ENCODE measurements at regions not wholly inside any gene's neighbourhood (a gene's known extent, or its start where the extent isn't known, plus 50 kb on each side); places are given as distances from the start of the nearest gene placed in this dataset.

DNA sequence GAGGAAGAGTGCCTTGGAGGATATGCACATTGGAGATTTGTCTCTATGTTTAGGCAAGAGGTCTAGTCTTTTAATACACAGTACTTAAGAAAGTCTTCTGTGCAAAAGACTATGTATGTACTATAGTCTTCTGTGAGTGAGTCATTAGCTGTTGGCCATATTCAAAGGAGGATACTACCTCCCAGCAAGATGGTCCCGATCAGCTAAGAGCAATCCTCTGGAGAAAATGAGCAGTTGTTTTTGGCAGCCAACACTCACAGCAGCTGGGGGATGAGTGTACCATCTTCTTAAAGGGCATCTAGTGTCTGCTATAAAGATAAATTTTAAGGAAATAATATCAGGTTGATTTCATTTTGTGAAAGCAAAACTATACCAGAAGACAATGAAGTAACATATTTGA lies 487.8 kb downstream of the KCTD12 start:
- DNase-seq = no peak

GRCh38 chr13:76397413-76397812 lies 488.8 kb downstream of the KCTD12 start:
- no peak for DNase-seq

GRCh38 chr13:76389321-76389720 lies 496.9 kb downstream of the KCTD12 start:
- DNase-seq = no peak

- DNase-seq = no peak
Measured at GRCh38 chr13:76387566-76387965, 498.6 kb downstream of the KCTD12 start.

DNA sequence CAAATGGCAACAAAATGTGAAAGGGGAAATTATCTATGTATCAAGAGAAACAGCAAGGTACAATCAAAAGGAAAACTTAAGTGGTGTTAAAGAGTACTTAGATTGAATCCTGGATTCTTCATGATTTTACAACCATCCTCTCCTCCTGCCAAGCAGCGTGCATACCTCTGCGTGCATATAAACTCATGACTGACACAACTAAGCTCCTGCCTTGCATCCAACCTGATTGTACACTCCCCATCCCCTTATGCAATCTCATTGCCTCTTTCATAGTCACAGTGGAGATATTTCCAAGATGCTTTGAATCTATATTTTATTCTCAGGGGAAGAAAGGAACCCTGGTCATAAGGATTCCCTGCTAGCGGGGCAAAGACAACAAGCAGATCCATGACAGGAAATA lies 499.9 kb downstream of the KCTD12 start:
- DNase-seq = no peak

DNA sequence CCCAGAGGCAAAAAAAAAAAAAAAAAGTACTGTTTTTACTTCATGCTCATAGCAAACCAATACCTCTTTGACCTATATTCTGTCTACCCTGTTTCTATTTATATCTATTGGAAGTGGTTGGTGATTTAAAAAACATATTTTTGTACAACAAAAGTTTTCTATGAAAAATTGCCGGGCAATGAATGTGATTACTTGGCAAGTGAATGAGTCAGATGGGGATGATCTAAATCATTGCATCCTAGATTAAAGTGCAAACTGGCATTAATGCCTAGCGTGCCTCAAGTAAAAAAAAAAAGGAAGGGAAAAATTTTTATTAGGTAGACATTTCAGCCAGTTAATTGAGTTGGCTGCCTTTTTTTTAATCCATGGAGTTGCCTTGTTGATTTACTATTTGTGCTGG lies 500.6 kb downstream of the KCTD12 start:
- no peak for DNase-seq

- DNase-seq = no peak
Measured at GRCh38 chr13:76383676-76384461, 502.3 kb downstream of the KCTD12 start.

DNA sequence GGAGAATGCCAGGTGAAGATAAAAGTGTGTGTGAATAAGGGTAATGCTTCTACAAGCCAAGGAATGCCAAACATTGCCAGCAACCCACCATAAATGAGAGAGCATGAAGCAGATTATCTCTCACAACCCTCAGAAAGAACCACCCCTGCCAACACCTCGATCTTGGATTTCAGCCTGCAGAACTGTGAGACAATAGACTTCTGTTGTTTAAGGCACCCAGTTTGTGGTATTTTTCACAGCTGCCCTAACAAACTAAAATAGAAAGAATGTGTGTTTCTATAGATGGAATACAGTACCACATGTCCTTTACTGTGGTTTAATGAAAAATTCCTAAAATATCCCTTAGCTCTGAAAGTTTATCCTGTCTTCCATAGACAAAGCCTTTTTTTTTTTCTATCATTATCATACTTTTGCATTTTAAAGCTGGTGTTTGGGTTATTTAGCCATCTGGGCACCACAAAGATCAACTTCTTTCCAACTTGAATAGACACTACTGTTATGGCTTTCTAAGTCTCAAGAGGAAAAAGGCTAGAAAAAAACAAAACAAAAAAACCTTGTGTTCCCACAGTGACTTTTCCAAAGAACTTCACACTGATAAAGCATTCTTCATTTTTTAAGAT lies 505.6 kb downstream of the KCTD12 start:
- no peak for DNase-seq

DNA sequence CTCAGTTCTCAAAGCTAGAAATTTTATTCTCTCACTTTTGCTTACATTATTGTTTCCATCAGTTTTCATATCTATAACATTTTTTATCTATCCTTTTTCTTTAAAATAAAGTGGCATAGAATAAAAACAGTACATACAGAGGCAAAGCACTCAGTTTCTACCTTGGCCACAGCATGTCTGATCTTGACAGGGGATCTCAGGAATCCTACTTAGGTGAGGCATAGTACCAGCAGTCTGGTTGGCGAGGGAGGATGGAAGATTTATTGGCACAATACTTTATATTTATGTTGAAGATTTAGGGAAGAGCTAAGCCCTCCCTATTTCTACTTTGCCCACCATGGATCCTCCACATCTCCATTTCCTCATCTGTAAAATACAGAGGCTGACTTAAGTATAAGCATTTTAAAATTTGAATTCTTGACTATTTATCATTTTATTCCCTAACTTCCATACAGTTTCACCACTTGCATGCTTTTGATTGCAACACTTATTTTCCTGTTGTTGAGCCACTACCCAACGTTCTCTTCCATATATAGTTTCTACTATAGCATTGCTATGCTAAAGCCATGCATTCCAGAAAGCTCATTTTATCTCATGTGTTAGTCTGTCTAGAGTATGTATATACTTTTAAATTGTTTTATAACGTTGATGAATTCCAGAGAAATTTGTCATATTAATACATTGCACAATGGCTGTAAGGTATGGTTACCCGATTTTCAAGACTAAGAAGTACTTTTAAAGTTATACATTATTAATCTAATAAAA lies 506.7 kb downstream of the KCTD12 start:
- DNase-seq = no peak

DNA sequence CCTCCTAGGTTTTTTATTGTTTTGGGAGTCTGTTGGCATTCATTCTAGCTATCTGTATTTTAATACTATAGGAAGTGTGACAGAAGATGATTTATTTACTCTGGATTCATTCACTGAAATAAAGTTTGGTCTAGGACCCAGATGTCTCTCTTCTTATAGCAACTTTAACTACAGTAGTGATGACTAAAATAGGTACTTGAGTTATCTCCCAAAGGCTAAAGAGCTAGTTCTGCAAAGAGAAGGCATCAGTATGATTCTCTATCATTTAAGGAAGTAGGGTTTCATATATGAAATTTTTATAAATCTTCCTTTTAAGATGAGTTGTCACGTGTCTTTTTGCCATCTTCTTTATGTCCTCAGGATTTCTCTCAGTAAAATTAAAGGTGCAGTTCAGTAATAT lies 507.4 kb downstream of the KCTD12 start:
- DNase-seq = no peak

- no peak for DNase-seq
Measured at GRCh38 chr13:76363682-76364289, 522.4 kb downstream of the KCTD12 start.

- DNase-seq = no peak
Measured at GRCh38 chr13:76361868-76362267, 524.3 kb downstream of the KCTD12 start.

- DNase-seq = no peak
Measured at GRCh38 chr13:76351541-76352229, 534.5 kb downstream of the KCTD12 start.

- no peak for DNase-seq
Measured at GRCh38 chr13:76350399-76350798, 535.8 kb downstream of the KCTD12 start.

GRCh38 chr13:76349700-76350099 lies 536.5 kb downstream of the KCTD12 start:
- DNase-seq = no peak

DNA sequence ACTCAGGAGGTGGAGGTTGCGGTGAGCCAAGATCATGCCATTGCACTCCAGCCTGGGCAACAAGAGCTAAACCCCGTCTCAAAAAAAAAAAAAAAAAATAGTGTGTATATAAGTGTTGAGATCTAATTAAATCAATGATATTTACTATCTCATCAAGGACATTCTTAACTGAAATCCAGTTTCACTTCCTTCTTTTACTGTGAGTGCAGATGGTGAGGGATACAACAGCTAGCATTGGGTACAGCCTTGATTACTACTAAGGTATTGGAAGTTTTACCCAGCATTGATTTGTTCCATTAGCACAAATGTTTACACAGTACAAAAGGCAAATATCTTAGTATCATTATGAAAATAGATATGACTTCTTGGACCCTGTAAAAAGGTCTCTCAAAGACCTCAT lies 546.6 kb downstream of the KCTD12 start:
- no peak for DNase-seq

- DNase-seq = no peak
Measured at GRCh38 chr13:76338003-76338402, 548.2 kb downstream of the KCTD12 start.

DNA sequence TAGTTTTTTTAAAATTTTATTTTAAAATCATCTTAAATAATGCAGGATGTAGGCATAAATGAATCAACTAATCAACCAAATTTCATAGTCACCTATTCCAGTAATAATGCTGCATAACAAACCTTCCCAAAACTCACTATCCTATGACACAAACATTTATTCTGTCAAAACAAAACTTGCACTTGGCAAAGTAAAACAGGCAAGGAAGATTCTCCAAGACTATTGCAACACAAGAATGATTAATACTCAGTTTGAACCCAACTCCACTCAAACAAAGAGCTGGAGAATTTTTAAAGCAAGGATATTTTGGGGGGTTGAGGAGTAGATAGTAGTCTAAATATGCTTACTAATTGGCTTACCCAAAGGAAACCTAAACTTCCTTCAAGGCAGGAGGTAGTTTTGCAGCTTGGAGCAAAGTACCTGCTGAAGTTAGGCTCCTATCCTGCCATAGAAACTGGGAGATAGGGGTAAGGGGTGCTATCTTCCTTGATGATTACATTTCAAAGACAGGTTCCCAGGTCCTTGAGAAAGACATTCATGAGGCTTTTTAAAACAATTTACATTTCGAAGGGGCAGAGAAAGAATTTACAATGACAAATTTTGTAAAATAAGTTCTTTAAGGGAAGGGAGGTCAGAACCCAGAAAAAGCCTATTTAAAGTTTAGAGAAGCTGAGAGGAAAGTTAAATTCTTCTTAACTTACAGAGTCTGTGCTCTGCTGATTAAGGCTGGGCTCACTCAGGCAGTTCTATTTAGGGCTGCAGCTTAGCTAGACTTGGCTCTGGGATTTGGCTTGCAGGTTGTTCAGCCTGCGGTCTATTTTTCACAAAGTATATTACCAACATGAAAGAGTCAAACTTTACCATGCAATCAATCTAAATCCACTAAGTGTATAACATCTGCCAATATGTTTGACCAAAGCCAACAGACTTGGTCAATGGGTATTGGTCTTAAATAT lies 549.0 kb downstream of the KCTD12 start:
- DNase-seq = no peak

DNA sequence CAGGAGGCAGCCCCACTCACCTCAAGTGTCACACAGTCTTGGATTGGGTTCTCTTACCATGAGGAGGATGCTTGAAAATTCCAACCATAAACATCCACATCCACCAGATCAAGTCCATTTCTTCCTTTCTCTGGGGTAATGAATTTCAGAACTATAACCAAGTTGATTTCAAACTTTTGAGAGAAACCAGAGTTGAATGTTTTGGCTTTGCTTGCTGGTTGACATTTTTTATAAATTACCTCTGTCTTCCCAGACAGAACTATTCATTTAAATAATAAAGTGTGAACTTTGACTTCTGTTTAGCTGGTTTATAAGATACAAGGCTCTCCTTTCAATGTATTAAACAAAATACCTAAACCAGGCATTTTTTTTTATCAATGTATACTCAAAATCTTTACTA lies 550.7 kb downstream of the KCTD12 start:
- no peak for DNase-seq

GRCh38 chr13:76331943-76332712 lies 554.1 kb downstream of the KCTD12 start:
- DNase-seq = no peak

- no peak for DNase-seq
Measured at GRCh38 chr13:76330761-76331160, 555.4 kb downstream of the KCTD12 start.

Measured in activated CD8-positive, alpha-beta memory T cell treated with anti-CD3 and anti-CD28 coated beads, Interleukin-2, amount 50 U/mL, for 4 hours (primary cell).